NK-92 (cell line): ENCODE measurements at regions not wholly inside any gene's neighbourhood (a gene's known extent, or its start where the extent isn't known, plus 50 kb on each side); places are given as distances from the start of the nearest gene placed in this dataset.
"Not testable (repeated sequence)": the region's sequence is repeated elsewhere in the genome, so short reads cannot be mapped to it uniquely, and the experiment has no call there.

Experiments used
- DNase-seq: peaks from one replicate; lab custom pipeline; 2025; ENCODE audit not compliant: unreplicated experiment; lab: John Stamatoyannopoulos, UW

- no peak for DNase-seq
Observed at GRCh38 chr14:22265319-22266141, 323.5 kb downstream of the DAD1 start.

DNA sequence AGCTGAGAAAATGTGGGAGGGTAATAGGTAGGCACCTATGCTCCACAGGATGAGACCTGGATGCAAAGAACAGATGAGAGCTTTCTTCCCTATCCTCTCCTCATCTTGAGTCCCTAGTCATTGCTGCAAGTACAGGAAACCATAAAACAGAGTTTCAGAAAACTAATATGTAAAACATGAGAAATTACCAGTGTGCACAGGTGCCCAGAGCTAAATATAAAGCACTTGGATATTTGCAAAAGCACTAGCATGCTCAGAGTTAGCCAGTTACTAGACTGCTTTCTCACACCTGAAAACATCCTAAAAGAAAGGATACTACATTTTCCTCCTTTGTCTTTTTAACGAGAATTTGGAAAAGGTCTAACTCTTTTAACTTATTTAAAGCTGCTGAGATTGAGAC, 324.3 kb downstream of the DAD1 start:
- no peak for DNase-seq

GRCh38 chr14:22263961-22264360, 325.1 kb downstream of the DAD1 start:
- no peak for DNase-seq

DNA sequence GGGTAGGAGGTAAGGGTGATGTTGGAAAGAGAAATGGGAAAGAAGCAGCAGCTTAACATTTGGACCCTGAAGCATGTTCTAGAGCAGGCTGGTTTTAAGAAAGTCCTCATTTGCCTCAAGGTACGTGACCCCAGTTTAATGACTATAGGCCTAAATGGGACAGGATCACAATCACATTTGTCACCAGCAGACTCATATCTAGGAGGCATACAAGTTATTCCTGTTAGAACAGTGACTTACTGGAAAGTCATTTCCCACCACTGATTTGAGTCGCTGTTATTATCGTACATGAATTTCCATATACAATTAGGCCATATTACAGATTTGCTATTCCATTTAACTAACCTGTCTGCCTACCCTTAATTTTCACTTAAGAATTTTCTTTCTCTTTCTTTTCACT, 326.1 kb downstream of the DAD1 start:
- no peak for DNase-seq

GRCh38 chr14:22255017-22255950, 333.7 kb downstream of the DAD1 start:
- DNase-seq: no peak

DNA sequence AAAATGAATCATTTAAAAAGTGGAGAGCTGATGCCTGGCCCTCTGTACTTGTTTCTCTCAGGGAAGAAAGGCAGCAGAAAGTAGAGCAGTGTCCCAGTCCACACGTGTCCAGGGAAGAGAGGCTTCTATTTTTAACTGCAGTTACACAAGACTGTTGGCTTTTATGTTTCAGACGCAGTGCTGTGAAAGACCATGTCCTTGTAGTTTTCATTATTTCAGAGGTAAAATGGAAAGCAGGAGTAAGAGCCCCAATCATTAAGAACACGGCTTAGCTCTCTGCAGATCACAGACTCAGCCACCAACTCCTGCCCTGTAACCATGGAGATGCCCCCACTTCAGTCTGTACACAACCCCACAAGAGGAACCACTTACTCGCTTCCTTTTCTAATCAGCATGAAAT, 336.3 kb downstream of the DAD1 start:
- no peak for DNase-seq

DNA sequence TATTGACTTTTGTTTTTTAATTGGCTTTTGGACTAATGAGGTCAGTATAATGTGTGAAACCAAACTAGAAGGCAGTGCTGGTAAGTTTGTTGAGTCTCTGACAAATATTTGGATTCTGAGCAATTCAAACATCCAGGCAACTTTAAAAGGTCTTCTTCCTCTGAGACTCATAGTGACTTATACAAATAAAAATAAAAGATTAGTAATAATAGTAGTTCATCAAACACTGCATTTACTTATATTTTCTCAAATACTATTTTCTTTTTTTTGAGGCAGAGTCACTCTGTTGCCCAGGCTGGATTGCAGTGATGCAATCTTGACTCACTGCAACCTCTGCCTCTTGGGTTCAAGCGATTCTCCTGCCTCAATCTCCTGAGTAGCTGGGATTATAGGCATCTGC, 337.9 kb downstream of the DAD1 start:
- DNase-seq: no peak

GRCh38 chr14:22249770-22250169, 339.3 kb downstream of the DAD1 start:
- no peak for DNase-seq

DNA sequence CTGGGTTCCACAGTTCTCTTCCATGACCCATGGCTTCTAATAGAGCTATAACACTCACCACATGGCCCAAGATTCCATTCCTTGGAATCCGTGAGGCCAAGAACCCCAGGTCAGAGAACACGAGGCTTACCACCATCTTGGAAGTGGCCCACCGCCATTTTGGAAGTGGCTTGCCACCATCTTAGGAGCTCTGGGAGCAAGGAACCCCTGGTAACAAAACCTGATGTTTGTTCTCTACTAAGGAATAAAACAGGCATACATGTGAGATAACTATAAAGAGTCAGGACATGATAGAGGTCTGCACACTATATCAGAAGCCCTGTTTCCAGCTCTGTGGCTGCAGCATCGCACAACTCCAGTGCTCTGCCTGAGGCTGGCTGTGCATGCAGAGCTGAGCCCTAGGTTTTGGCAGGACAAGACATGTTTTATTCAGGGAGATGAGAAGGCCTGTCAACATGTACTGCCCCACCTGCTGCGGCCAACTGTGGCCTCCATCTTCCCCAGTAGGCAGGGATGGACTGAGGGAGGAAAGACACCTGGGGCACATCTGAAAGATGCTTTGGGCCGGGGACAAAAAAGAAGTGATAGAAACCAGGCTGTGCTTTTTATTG, 344.9 kb downstream of the DAD1 start:
- DNase-seq: no peak

- DNase-seq: not testable (repeated sequence)
Observed at GRCh38 chr14:22238320-22238719, 350.7 kb downstream of the DAD1 start.

- no peak for DNase-seq
Observed at GRCh38 chr14:22233377-22233776, 355.6 kb downstream of the DAD1 start.

- no peak for DNase-seq
Observed at GRCh38 chr14:22232933-22233332, 356.1 kb downstream of the DAD1 start.

DNA sequence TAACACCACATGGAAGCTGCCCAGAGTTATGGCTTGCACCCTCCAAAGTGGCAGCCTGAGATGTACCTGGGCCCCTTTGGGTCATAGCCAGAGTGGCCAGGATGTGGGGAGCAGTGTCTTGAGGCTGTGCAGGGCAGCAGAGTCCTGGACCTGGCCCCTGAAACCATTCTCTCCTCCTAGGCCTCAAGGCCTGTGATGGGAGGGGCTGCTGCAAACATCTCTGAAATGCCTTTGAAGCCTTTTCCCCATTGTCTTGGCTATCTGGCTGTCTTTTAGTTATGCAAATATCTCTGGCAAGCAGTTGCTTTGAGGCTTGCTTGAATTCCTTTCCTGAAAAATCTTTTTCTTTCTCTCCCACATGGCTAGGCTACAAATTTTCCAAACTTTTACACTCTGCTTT, 356.5 kb downstream of the DAD1 start:
- DNase-seq: no peak

- no peak for DNase-seq
Observed at GRCh38 chr14:22231018-22231417, 358.0 kb downstream of the DAD1 start.

DNA sequence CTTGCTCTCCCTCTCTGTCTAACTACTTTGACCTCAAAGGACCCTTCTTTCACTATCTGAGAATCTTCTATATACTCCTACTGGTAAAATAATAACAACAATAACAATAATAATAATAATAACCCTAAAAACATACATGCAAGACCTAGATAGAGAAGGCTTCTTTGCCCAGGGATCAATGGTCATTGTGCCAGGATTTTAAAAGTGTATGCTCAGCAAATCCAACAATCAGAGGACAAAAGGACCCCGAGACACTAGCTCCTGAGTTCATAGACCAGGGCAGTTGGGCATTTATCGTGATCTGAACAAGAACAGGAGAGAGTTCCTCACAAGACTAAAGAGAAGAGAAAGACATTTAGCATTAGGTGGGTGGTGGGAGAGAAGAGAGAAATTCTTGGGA, 358.5 kb downstream of the DAD1 start:
- DNase-seq: no peak

- no peak for DNase-seq
Observed at GRCh38 chr14:22227084-22227483, 361.9 kb downstream of the DAD1 start.

- DNase-seq: no peak
Observed at GRCh38 chr14:22226381-22226780, 362.6 kb downstream of the DAD1 start.

DNA sequence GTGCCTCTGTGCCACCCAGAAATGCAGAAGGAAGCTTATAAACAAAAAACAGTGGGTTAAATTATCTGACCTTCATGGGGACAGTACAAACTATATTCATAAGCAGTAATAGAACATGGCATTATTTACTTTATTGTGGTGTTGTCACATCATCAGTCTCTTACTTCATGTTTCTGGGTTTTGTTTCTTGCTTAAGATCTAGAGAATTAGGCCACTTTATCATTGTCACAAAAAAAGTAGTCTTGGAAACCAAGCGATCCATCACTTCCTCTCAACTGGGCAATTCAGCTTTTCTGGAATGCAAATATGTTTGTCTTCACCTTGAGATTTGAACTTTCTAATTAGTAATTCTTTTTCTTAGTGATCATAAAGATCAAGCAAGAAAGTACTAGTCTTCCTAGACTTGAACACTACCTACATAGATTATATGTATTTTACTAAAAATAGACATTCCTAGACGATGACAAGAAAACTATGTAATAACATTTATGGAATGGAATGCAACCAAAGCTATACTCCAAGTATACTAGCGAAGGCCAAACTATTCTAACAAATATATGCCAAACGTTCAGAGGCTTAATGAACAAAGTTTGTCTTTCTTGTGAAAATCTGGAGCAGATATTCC, 363.4 kb downstream of the DAD1 start:
- no peak for DNase-seq

DNA sequence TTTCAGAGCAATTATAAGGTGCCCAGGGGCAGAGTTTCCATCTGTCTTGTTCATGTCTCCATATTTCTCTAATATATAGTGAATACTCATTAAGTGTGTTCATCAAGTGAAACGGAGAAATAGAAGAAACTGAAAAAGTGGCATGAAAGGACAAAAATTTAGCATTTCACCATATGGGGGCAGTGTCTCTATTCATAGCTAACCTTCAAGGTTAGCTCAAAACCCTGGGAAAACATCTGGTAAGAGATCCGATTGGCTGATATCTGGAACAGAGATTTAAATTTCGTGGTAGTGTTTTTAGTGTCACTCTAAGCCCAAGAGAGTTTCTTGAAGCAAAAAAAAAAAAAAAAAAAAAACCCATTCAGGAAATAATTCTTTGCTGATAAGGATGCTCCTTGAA, 367.5 kb downstream of the DAD1 start:
- no peak for DNase-seq

DNA sequence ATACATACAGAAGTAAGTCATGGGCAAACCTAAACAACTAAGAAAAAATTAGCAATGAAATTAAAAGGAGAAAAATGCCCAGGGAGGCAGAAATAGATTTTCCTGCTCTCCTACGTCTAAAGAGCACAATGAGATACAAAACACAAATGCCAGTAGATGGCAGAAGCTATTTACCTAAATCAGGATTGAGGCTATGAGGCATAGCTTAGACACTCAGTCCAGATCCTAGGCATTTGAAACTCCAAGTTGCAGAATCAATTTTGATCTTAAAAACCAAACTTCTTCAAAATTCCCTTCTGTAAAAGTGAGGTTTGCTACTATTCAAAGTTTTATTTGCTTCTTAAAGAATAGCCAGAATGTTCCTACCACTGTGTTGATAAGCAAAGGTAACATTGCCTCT, 368.6 kb downstream of the DAD1 start:
- DNase-seq: no peak

DNA sequence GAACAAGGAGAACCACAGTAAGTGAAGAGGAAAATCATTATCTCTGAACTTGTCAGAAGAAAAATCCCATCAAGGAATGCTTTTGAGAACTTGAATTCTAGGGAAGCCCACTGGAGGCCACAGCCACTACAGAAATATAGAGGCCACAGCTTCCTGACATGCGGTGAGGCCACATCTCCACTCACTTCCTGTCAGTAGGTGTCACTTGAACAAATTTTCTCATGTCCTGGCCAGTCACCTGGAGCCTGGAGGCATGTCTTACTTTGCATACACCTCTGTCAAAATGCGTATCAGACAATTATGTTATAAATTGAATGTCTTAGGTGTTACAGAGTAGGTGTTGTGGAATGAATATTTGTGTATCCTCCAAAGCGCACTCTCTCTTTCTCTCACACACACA, 370.3 kb downstream of the DAD1 start:
- DNase-seq: no peak
